Lower leg skin (tissue), 4 donors: ENCODE measurements at regions not wholly inside any gene's neighbourhood (a gene's known extent, or its start where the extent isn't known, plus 50 kb on each side); places are given as distances from the start of the nearest gene placed in this dataset.

Source experiments
- DNase-seq, 2 donors: peaks; one replicate each; pipeline ENCODE4 v3.0.0-alpha.2; 2019; ENCODE audit warnings: low spot score in 2 of 2
- H3K4me3 ChIP-seq: fragments of 200-600 bp; sonication (generic); 2 replicates; pipeline ENCODE4 v1.5.1; 2017; ENCODE audit warnings: mild to moderate bottlenecking, low read depth; ENCODE audit not compliant: poor library complexity, severe bottlenecking
- CTCF ChIP-seq, 3 donors: fragments of 450-650 bp; IDR thresholded peaks; one replicate each; pipeline ENCODE4 v1.5.1; 2016; ENCODE audit warnings: antibody characterized with exemption in 3 of 3, mild to moderate bottlenecking in 3 of 3, moderate library complexity in 2 of 3
- POLR2A ChIP-seq, 2 donors: fragments of 450-650 bp; IDR thresholded peaks; one replicate each; pipeline ENCODE4 v1.6.1; 2016 to 2017; ENCODE audit warnings: antibody characterized with exemption in 2 of 2, mild to moderate bottlenecking in 1 of 2, moderate library complexity in 1 of 2
- WGBS, 2 donors: methylation state at CpG; one replicate each; pipeline ENCODE4 v1.1.5; 2018; 5-methylcytosine and 5-hydroxymethylcytosine counted together
- intact Hi-C: fragments of 100-400 bp; cut with DNase I; formaldehyde crosslinking; loops from one replicate; pipeline ENCODE4 v1.15.0; 2023; ENCODE audit warnings: low total_unique reads

- intact Hi-C loops: no loop called here
- TF ChIP-seq POLR2A (IDR thresholded peaks at IDR 0.05): no peak
- no peak overlapping the region for H3K4me3 ChIP-seq
- DNase-seq: no peak
- 88 to 91% methylated on average over 2 of the region's 2 CpGs for WGBS, 2 donors
Observed at GRCh38 chr18:8538935-8539334, 70.3 kb upstream of the RAB12 start.

GRCh38 chr18:8546677-8547076 is 62.6 kb upstream of the RAB12 start:
- H3K4me3 ChIP-seq: no peak overlapping the region
- intact Hi-C loops: no loop called here
- no peak for TF ChIP-seq CTCF (IDR thresholded peaks at IDR 0.05)
- no peak for TF ChIP-seq POLR2A (IDR thresholded peaks at IDR 0.05)
- 94 to 97% methylated on average over 5 of the region's 5 CpGs for WGBS, 2 donors
- DNase-seq: no peak

GRCh38 chr18:8548186-8548585 is 61.1 kb upstream of the RAB12 start:
- intact Hi-C loops: no loop called here
- DNase-seq: no peak
- H3K4me3 ChIP-seq: no peak overlapping the region
- WGBS, 2 donors: 73 to 85% methylated on average over 8 of the region's 8 CpGs
- TF ChIP-seq CTCF (IDR thresholded peaks at IDR 0.05): no peak
- TF ChIP-seq POLR2A (IDR thresholded peaks at IDR 0.05): no peak

- 73 to 83% methylated on average over 6 of the region's 6 CpGs for WGBS, 2 donors
- TF ChIP-seq POLR2A (IDR thresholded peaks at IDR 0.05): no peak
- no peak for TF ChIP-seq CTCF (IDR thresholded peaks at IDR 0.05)
- no peak overlapping the region for H3K4me3 ChIP-seq
- intact Hi-C loops: no loop called here
- no peak for DNase-seq
Observed at GRCh38 chr18:8549254-8549757, 59.9 kb upstream of the RAB12 start.

GRCh38 chr18:8552151-8552550 is 57.1 kb upstream of the RAB12 start:
- H3K4me3 ChIP-seq: no peak overlapping the region
- intact Hi-C loops: no loop called here
- 83 to 87% methylated on average over 4 of the region's 4 CpGs for WGBS, 2 donors

GRCh38 chr18:8554354-8554753 is 54.9 kb upstream of the RAB12 start:
- intact Hi-C loops: no loop called here
- TF ChIP-seq CTCF (IDR thresholded peaks at IDR 0.05) (no peak), POLR2A (IDR thresholded peaks at IDR 0.05) (no peak)
- no peak overlapping the region for H3K4me3 ChIP-seq
- DNase-seq: no peak
- 85 to 92% methylated on average over 2 of the region's 2 CpGs for WGBS, 2 donors

More at GRCh38 chr18:8552151-8552550, 57.1 kb upstream of the RAB12 start:
- TF ChIP-seq CTCF (IDR thresholded peaks at IDR 0.05): no peak
- TF ChIP-seq POLR2A (IDR thresholded peaks at IDR 0.05): no peak
- no peak for DNase-seq
